B cell (primary cell): ENCODE measurements at regions not wholly inside any gene's neighbourhood (a gene's known extent, or its start where the extent isn't known, plus 50 kb on each side); places are given as distances from the start of the nearest gene placed in this dataset.

Experiments used
- ATAC-seq: fragments of 200-7000 bp; cut with Tn5 transposase; one replicate; pipeline ENCODE4 v1.10.0; 2021; ENCODE audit warnings: low read depth, mild to moderate bottlenecking, moderate number of reproducible peaks, moderate library complexity
- CTCF ChIA-PET: fragments of 350-600 bp; sonication (Branson Sonifier 250); formaldehyde crosslinking; loops from one replicate; lab custom pipeline; 2021; ENCODE audit warnings: antibody characterized with exemption, inconsistent platforms; lab: Charles Lee
- POLR2A ChIA-PET: fragments of 350-600 bp; sonication (Branson Sonifier 250); formaldehyde crosslinking; loops from one replicate; lab custom pipeline; 2021; ENCODE audit warnings: antibody characterized with exemption; lab: Charles Lee
- DNase-seq: peaks from one replicate; pipeline ENCODE4 v3.0.0; 2013
- H2AFZ ChIP-seq: 2 replicates; pipeline ENCODE4 v1.6.1; 2012; ENCODE audit warnings: mild to moderate bottlenecking, low read depth, low read length; ENCODE audit not compliant: insufficient read depth, poor library complexity, severe bottlenecking
- H3K27ac ChIP-seq, 2 donors: 1 replicate in 1 of 2; 2 replicates in 1 of 2; pipeline ENCODE4 v1.5.1; 2012 to 2013; ENCODE audit warnings: low read length in 2 of 2, mild to moderate bottlenecking in 2 of 2, moderate library complexity in 1 of 2
- H3K27me3 ChIP-seq, 4 experiments: fragments of 200-600 bp in 1 of 4; sonication (generic) in 1 of 4; replicated peaks in 1 of 4; 1 replicate in 2 of 4; 2 replicates in 2 of 4; pipeline versions ENCODE4 v1.6.1 to v1.7.0; 2013 to 2016; ENCODE audit warnings: low read length in 3 of 4, mild to moderate bottlenecking in 2 of 4, mixed read lengths in 1 of 4, moderate library complexity in 1 of 4; ENCODE audit not compliant: insufficient read depth in 4 of 4, control insufficient read depth in 3 of 4; ENCODE audit errors: control extremely low read depth in 1 of 4
- H3K36me3 ChIP-seq, 2 experiments: replicated peaks in 1 of 2; 1 replicate in 1 of 2; 2 replicates in 1 of 2; pipeline versions ENCODE4 v1.6.1 to v1.7.1; 2013; ENCODE audit warnings: low read length in 1 of 2; ENCODE audit not compliant: insufficient read depth in 2 of 2, control insufficient read depth in 1 of 2; ENCODE audit errors: control extremely low read depth in 1 of 2, extremely low read depth in 1 of 2
- H3K4me1 ChIP-seq, 2 donors: fragments of 200-600 bp in 1 of 2; sonication (generic) in 1 of 2; 1 replicate in 1 of 2; 2 replicates in 1 of 2; pipeline versions ENCODE4 v1.5.1 to v1.6.1; 2013 to 2017; ENCODE audit warnings: low read length in 2 of 2; ENCODE audit not compliant: control insufficient read depth in 2 of 2, insufficient read depth in 2 of 2
- H3K4me2 ChIP-seq: replicated peaks from 2 replicates; pipeline ENCODE3; 2012; ENCODE audit warnings: mild to moderate bottlenecking, low read depth, low read length; ENCODE audit not compliant: poor library complexity, severe bottlenecking
- H3K4me3 ChIP-seq, 5 experiments: fragments of 200-600 bp in 1 of 5; sonication (generic) in 1 of 5; 1 replicate in 3 of 5; 2 replicates in 2 of 5; pipeline versions ENCODE4 v1.5.1 to v1.7.0; 2011 to 2016; ENCODE audit warnings: low read length in 4 of 5, mild to moderate bottlenecking in 4 of 5, low read depth in 2 of 5, control low read depth in 1 of 5, moderate library complexity in 1 of 5; ENCODE audit not compliant: insufficient read depth in 1 of 5; ENCODE audit errors: control extremely low read depth in 1 of 5, extremely low read depth in 1 of 5
- H3K79me2 ChIP-seq: fragments of 200-600 bp; sonication (generic); one replicate; pipeline ENCODE4 v1.6.0; 2016; ENCODE audit warnings: low read length; ENCODE audit not compliant: control insufficient read depth, insufficient read depth
- H3K9ac ChIP-seq: fragments of 200-600 bp; sonication (generic); 2 replicates; pipeline ENCODE4 v1.6.1; 2017; ENCODE audit warnings: mild to moderate bottlenecking, low read length, moderate library complexity
- H3K9me3 ChIP-seq, 3 donors: one replicate each; pipeline versions ENCODE4 v1.6.1 to v1.7.1; 2013; ENCODE audit warnings: low read length in 2 of 3; ENCODE audit not compliant: control insufficient read depth in 2 of 3, insufficient read depth in 1 of 3; ENCODE audit errors: control extremely low read depth in 1 of 3
- H4K20me1 ChIP-seq: 2 replicates; pipeline ENCODE4 v1.6.0; 2012; ENCODE audit warnings: mild to moderate bottlenecking, low read length; ENCODE audit not compliant: insufficient read depth, control insufficient read depth, poor library complexity, severe bottlenecking
- H3K27ac Mint-ChIP-seq: one replicate; pipeline ENCODE4 v1.8.0; 2021; ENCODE audit warnings: mixed read lengths
- H3K27me3 Mint-ChIP-seq: one replicate; pipeline ENCODE4 v1.8.0; 2021; ENCODE audit warnings: mixed read lengths
- H3K4me1 Mint-ChIP-seq: one replicate; pipeline ENCODE4 v1.8.0; 2021; ENCODE audit warnings: mixed read lengths
- H3K4me3 Mint-ChIP-seq: one replicate; pipeline ENCODE4 v1.8.0; 2021; ENCODE audit warnings: mixed read lengths
- H3K9me3 Mint-ChIP-seq: one replicate; pipeline ENCODE4 v1.8.0; 2022; ENCODE audit warnings: mixed read lengths; ENCODE audit not compliant: insufficient read depth
- EZH2 ChIP-seq: IDR thresholded peaks from 2 replicates; pipeline ENCODE4 v1.6.1; 2012; ENCODE audit warnings: borderline replicate concordance, low read depth, mild to moderate bottlenecking, moderate library complexity, low read length; ENCODE audit not compliant: insufficient read depth, poor library complexity, severe bottlenecking
- WGBS: methylation state at CpG from one replicate; pipeline ENCODE4 v1.1.5; 2013; ENCODE audit warnings: missing lambda C conversion rate; ENCODE audit not compliant: insufficient coverage; 5-methylcytosine and 5-hydroxymethylcytosine counted together
- intact Hi-C: fragments of 100-400 bp; cut with micrococcal nuclease; formaldehyde crosslinking; loops from one replicate; pipeline ENCODE4 v1.10.0; 2022
- TF ChIP-seq, protein P1 (sequence below): fragments of 200-600 bp; IDR thresholded peaks from one replicate; pipeline ENCODE4 v1.8.0; 2022; ENCODE audit warnings: antibody characterized with exemption, mild to moderate bottlenecking

DNA sequence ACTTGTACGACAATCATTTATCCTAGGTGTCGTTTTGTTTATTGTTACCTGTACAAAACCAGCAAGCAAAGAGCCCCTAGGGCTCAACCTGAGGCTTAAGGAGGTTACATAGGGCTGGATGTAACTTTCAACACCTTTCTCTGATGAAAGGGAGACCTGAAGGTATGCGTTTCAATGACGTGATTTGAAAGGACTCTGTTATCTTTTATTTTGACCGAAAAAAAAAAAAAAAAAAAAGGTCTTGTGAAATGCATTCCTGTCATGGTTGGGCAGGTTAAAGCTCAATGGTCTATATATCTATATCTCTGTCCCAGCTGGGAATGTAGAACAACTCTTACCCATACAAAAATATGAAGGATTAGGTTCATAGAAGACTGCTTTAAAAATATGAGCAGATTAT lies 78.7 kb upstream of the SASH1 start:
- no peaks in the 10 kb centered on the region for H3K9me3 Mint-ChIP-seq
- Histone ChIP-seq H3K4me3 (no peak overlapping the region), H3K36me3 (no peaks in the 10 kb centered on the region), H3K27me3 (no peaks in the 10 kb centered on the region), H3K4me1 (no peaks in the 10 kb centered on the region), H3K4me2 (no peak overlapping the region), H4K20me1 (no peaks in the 10 kb centered on the region), H3K9me3 (no peaks in the 10 kb centered on the region), H3K27ac (no peak overlapping the region), H3K79me2 (no peaks in the 10 kb centered on the region), H2AFZ (no peak overlapping the region), H3K9ac (no peak overlapping the region)
- WGBS = 100% methylated on average over 1 of the region's 5 CpGs
- ATAC-seq (no peak), DNase-seq (no peak)
- H3K4me3 Mint-ChIP-seq = no peak overlapping the region
- intact Hi-C loops = no loop called here
- POLR2A ChIA-PET = no interaction called here
- no peaks in the 10 kb centered on the region for H3K4me1 Mint-ChIP-seq
- CTCF ChIA-PET = no interaction called here
- H3K27ac Mint-ChIP-seq = no peak overlapping the region
- no peak for TF ChIP-seq EZH2
- TF ChIP-seq, protein P1, sequence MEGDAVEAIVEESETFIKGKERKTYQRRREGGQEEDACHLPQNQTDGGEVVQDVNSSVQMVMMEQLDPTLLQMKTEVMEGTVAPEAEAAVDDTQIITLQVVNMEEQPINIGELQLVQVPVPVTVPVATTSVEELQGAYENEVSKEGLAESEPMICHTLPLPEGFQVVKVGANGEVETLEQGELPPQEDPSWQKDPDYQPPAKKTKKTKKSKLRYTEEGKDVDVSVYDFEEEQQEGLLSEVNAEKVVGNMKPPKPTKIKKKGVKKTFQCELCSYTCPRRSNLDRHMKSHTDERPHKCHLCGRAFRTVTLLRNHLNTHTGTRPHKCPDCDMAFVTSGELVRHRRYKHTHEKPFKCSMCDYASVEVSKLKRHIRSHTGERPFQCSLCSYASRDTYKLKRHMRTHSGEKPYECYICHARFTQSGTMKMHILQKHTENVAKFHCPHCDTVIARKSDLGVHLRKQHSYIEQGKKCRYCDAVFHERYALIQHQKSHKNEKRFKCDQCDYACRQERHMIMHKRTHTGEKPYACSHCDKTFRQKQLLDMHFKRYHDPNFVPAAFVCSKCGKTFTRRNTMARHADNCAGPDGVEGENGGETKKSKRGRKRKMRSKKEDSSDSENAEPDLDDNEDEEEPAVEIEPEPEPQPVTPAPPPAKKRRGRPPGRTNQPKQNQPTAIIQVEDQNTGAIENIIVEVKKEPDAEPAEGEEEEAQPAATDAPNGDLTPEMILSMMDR = no peak
- peaks cover 12% of the 10 kb centered on the region for H3K27me3 Mint-ChIP-seq

DNA sequence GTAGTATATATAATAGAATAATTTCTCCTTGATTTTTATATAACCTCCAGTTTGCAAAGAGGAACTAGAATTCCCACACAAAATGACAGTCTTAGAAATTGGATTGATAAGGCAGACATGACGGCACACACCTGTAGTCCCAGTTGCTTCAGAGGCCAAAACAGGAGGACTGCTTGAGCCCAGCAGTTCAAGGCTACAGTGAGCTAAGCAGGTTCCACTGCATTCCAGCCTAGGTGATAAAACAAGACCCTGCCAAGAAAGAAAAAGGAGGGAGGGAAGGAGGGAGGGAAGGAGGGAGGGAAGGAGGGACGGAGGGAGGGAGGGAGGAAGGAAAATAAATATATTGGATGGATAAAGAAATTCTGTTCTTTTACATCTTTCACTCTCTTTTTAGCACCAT lies 77.6 kb upstream of the SASH1 start:
- Mint-ChIP-seq H3K4me1 (no peaks in the 10 kb centered on the region), H3K27me3 (peaks cover 10% of the 10 kb centered on the region), H3K4me3 (no peak overlapping the region), H3K9me3 (no peaks in the 10 kb centered on the region), H3K27ac (no peak overlapping the region)
- no peak for TF ChIP-seq EZH2
- TF ChIP-seq, protein P1 = no peak
- Histone ChIP-seq H3K36me3 (no peaks in the 10 kb centered on the region), H3K27ac (no peak overlapping the region), H3K9me3 (no peaks in the 10 kb centered on the region), H3K4me3 (no peak overlapping the region), H2AFZ (no peak overlapping the region), H3K9ac (no peak overlapping the region), H4K20me1 (no peaks in the 10 kb centered on the region), H3K27me3 (no peaks in the 10 kb centered on the region), H3K4me2 (no peak overlapping the region), H3K4me1 (no peaks in the 10 kb centered on the region), H3K79me2 (no peaks in the 10 kb centered on the region)
- DNase-seq (no peak), ATAC-seq (no peak)
- 100% methylated on average over 1 of the region's 2 CpGs for WGBS
- ChIA-PET CTCF (interaction anchor here (0.6 to 0.7 kb wide), 2 partner anchors 14 to 105 kb away, joined by 3 to 5 read pairs; no protein-coding TSS in a partner anchor), POLR2A (no interaction called here)
- intact Hi-C loops = no loop called here
